ENCODE measurements at regions not wholly inside any gene's neighbourhood (a gene's known extent, or its start where the extent isn't known, plus 50 kb on each side); places are given as distances from the start of the nearest gene placed in this dataset.
"Not testable (repeated sequence)": the region's sequence is repeated elsewhere in the genome, so short reads cannot be mapped to it uniquely, and the experiment has no call there.

- no TSS peak for BruUV-seq (replicated peaks)
- intact Hi-C loops (cut with micrococcal nuclease; ENCODE audit: unreplicated experiment): no loop called here
- DNase-seq: no peak
- Histone ChIP-seq H3K36me3 (ENCODE audit: control insufficient read depth, insufficient read depth, low read length) (no peaks in the 10 kb centered on the region), H3K9me3 (no peaks in the 10 kb centered on the region; the same call in 1 of the 2 replicates), H3K27me3 (replicated peaks; ENCODE audit: control insufficient read depth, insufficient read depth, low read length) (no peaks in the 10 kb centered on the region), H3K4me1 (no peaks in the 10 kb centered on the region), H3K4me3 (ENCODE audit: low read depth, low read length) (no peak overlapping the region)
- no peak for TF ChIP-seq CTCF (IDR thresholded peaks at IDR 0.05; ENCODE audit: insufficient read depth in 1 of 2, low read depth in 1 of 2, low read length in 1 of 2, severe bottlenecking in 1 of 2, unreplicated experiment in 1 of 2)
- Mint-ChIP-seq H3K9me3 (ENCODE audit: unreplicated experiment) (no peaks in the 10 kb centered on the region), H3K27me3 (ENCODE audit: insufficient read depth, unreplicated experiment) (no peaks in the 10 kb centered on the region), H3K4me3 (ENCODE audit: unreplicated experiment) (no peak overlapping the region), H3K4me1 (ENCODE audit: low read depth, unreplicated experiment) (no peaks in the 10 kb centered on the region), H3K36me3 (ENCODE audit: insufficient read depth, unreplicated experiment) (no peaks in the 10 kb centered on the region), H3K27ac (ENCODE audit: unreplicated experiment) (no peak overlapping the region)
- CTCF ChIA-PET: no interaction called here
- POLR2A ChIA-PET: no interaction called here
Measured at GRCh38 chr2:193843675-193844074, 1648.9 kb upstream of the TMEFF2 start.

GRCh38 chr2:193841384-193842150 is 1646.8 kb upstream of the TMEFF2 start:
- POLR2A ChIA-PET: no interaction called here
- no peak for TF ChIP-seq CTCF (IDR thresholded peaks at IDR 0.05; ENCODE audit: insufficient read depth in 1 of 2, low read depth in 1 of 2, low read length in 1 of 2, severe bottlenecking in 1 of 2, unreplicated experiment in 1 of 2)
- H3K9me3 ChIP-seq: no peaks in the 10 kb centered on the region
- no peaks in the 10 kb centered on the region for H3K4me1 ChIP-seq
- no peaks in the 10 kb centered on the region for H3K27me3 ChIP-seq (replicated peaks; ENCODE audit: control insufficient read depth, insufficient read depth, low read length)
- BruUV-seq (replicated peaks): no TSS peak
- Mint-ChIP-seq H3K27ac (ENCODE audit: unreplicated experiment) (no peak overlapping the region), H3K9me3 (ENCODE audit: unreplicated experiment) (no peaks in the 10 kb centered on the region), H3K27me3 (ENCODE audit: insufficient read depth, unreplicated experiment) (no peaks in the 10 kb centered on the region), H3K4me3 (ENCODE audit: unreplicated experiment) (no peak overlapping the region), H3K36me3 (ENCODE audit: insufficient read depth, unreplicated experiment) (no peaks in the 10 kb centered on the region), H3K4me1 (ENCODE audit: low read depth, unreplicated experiment) (no peaks in the 10 kb centered on the region)
- intact Hi-C loops (cut with micrococcal nuclease; ENCODE audit: unreplicated experiment): no loop called here
- DNase-seq: no peak
- CTCF ChIA-PET: no interaction called here
- no peak overlapping the region for H3K4me3 ChIP-seq (ENCODE audit: low read depth, low read length)
- H3K36me3 ChIP-seq (ENCODE audit: control insufficient read depth, insufficient read depth, low read length): no peaks in the 10 kb centered on the region

- no TSS peak for BruUV-seq (replicated peaks)
- H3K4me3 Mint-ChIP-seq (ENCODE audit: unreplicated experiment): no peak overlapping the region
- DNase-seq: no peak
- no peaks in the 10 kb centered on the region for H3K9me3 Mint-ChIP-seq (ENCODE audit: unreplicated experiment)
- H3K27ac Mint-ChIP-seq (ENCODE audit: unreplicated experiment): no peak overlapping the region
- TF ChIP-seq CTCF (IDR thresholded peaks at IDR 0.05; ENCODE audit: insufficient read depth in 1 of 2, low read depth in 1 of 2, low read length in 1 of 2, severe bottlenecking in 1 of 2, unreplicated experiment in 1 of 2): no peak
- H3K4me3 ChIP-seq (ENCODE audit: low read depth, low read length): no peak overlapping the region
- H3K9me3 ChIP-seq: no peaks in the 10 kb centered on the region
- H3K27me3 ChIP-seq (replicated peaks; ENCODE audit: control insufficient read depth, insufficient read depth, low read length): no peaks in the 10 kb centered on the region
- ChIA-PET CTCF (no interaction called here), POLR2A (no interaction called here)
- H3K4me1 ChIP-seq: no peaks in the 10 kb centered on the region
- no peaks in the 10 kb centered on the region for H3K27me3 Mint-ChIP-seq (ENCODE audit: insufficient read depth, unreplicated experiment)
- no peaks in the 10 kb centered on the region for H3K4me1 Mint-ChIP-seq (ENCODE audit: low read depth, unreplicated experiment)
- intact Hi-C loops (cut with micrococcal nuclease; ENCODE audit: unreplicated experiment): no loop called here
- H3K36me3 Mint-ChIP-seq (ENCODE audit: insufficient read depth, unreplicated experiment): no peaks in the 10 kb centered on the region
- no peaks in the 10 kb centered on the region for H3K36me3 ChIP-seq (ENCODE audit: control insufficient read depth, insufficient read depth, low read length)
Measured at GRCh38 chr2:193837111-193837738, 1642.5 kb upstream of the TMEFF2 start.

GRCh38 chr2:193836424-193837006 is 1641.8 kb upstream of the TMEFF2 start:
- H3K9me3 ChIP-seq; DNase-seq; H3K36me3 Mint-ChIP-seq (ENCODE audit: insufficient read depth, unreplicated experiment); H3K36me3 ChIP-seq (ENCODE audit: control insufficient read depth, insufficient read depth, low read length); H3K27me3 Mint-ChIP-seq (ENCODE audit: insufficient read depth, unreplicated experiment); H3K4me1 ChIP-seq; POLR2A ChIA-PET; H3K4me3 Mint-ChIP-seq (ENCODE audit: unreplicated experiment); H3K9me3 Mint-ChIP-seq (ENCODE audit: unreplicated experiment); H3K4me3 ChIP-seq (ENCODE audit: low read depth, low read length); H3K27ac Mint-ChIP-seq (ENCODE audit: unreplicated experiment); BruUV-seq (replicated peaks); intact Hi-C loops (cut with micrococcal nuclease; ENCODE audit: unreplicated experiment); CTCF ChIA-PET; H3K27me3 ChIP-seq (replicated peaks; ENCODE audit: control insufficient read depth, insufficient read depth, low read length); H3K4me1 Mint-ChIP-seq (ENCODE audit: low read depth, unreplicated experiment): not testable (repeated sequence)

GRCh38 chr2:193833895-193834294 is 1639.2 kb upstream of the TMEFF2 start:
- CTCF ChIA-PET; DNase-seq; BruUV-seq (replicated peaks): not testable (repeated sequence)

More at GRCh38 chr2:193833895-193834294, 1639.2 kb upstream of the TMEFF2 start:
- H3K4me1 ChIP-seq; H3K27me3 ChIP-seq (replicated peaks; ENCODE audit: control insufficient read depth, insufficient read depth, low read length); H3K36me3 Mint-ChIP-seq (ENCODE audit: insufficient read depth, unreplicated experiment); H3K36me3 ChIP-seq (ENCODE audit: control insufficient read depth, insufficient read depth, low read length); H3K27ac Mint-ChIP-seq (ENCODE audit: unreplicated experiment); H3K4me3 ChIP-seq (ENCODE audit: low read depth, low read length); H3K9me3 Mint-ChIP-seq (ENCODE audit: unreplicated experiment); H3K27me3 Mint-ChIP-seq (ENCODE audit: insufficient read depth, unreplicated experiment); H3K9me3 ChIP-seq; H3K4me1 Mint-ChIP-seq (ENCODE audit: low read depth, unreplicated experiment); H3K4me3 Mint-ChIP-seq (ENCODE audit: unreplicated experiment); POLR2A ChIA-PET; intact Hi-C loops (cut with micrococcal nuclease; ENCODE audit: unreplicated experiment): not testable (repeated sequence)
